ENCODE measurements at regions not wholly inside any gene's neighbourhood (a gene's known extent, or its start where the extent isn't known, plus 50 kb on each side); places are given as distances from the start of the nearest gene placed in this dataset.

GRCh38 chr1:22350171-22350923, 101.3 kb upstream of the ZBTB40 start:
- DNase-seq (ENCODE audit: low spot score) = no peak

DNA sequence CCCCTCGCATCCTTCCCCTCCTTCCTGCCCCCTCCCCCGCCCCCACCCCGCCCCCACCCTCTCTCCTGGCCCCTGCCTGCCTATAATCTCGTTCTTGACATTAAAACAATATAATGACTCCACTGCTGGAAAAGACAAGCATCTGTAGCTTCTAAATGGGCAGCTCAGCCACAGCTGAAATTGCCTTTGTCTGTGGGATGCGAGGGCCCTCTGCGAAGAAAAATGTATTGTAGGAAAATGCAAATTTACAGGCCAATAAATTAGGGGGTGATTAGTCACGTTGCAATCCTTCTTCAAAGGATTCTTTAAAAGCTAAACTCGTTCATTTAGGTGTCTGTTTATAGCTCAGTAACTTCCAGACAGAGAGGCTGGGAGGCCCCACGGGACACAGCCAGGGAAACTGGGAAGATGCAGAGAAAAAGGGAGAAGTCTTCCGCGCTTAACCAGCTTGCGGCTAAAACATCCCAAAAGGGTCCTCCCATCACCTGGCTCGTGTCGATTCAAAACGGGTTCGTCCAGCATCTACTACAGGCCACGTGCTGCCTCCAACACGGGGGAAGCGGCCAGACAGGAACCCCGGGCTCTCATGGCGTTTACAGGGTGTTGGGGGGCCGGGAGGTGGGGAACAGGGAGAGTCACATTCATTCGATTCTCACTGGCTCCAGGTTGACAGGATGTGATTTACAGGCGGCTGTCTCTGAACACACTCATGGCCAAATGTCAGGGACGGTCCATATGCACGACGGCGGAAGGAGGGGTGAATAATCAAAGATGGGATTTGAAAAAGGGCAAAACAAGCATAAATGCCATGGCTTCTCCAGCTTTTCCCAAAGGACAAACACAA, 100.5 kb upstream of the ZBTB40 start:
- DNase-seq (ENCODE audit: low spot score) = no peak

GRCh38 chr1:22351768-22352080, 99.9 kb upstream of the ZBTB40 start:
- no peak for DNase-seq (ENCODE audit: low spot score)

DNA sequence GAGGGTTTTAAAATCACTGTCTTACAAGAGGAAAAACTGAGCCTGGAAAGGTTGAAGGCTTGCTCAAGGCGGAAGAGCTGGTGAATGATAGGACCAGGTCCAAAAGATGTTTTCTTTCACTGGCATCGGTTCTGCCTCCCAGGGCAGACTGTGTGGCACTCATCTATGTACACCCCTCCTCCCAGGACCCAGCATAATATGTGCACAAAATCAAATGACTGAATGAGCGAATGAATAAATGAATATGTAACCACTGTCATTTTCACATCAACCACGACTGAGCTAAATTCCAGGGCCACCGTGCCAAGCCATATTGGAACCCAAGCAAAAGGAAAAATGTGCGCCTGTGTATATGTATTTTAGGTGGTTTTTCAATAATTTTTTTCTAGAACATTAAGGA, 99.3 kb upstream of the ZBTB40 start:
- DNase-seq (ENCODE audit: low spot score) = no peak

- no peak for DNase-seq (ENCODE audit: low spot score)
Measured at GRCh38 chr1:22352896-22353295, 98.8 kb upstream of the ZBTB40 start.

DNA sequence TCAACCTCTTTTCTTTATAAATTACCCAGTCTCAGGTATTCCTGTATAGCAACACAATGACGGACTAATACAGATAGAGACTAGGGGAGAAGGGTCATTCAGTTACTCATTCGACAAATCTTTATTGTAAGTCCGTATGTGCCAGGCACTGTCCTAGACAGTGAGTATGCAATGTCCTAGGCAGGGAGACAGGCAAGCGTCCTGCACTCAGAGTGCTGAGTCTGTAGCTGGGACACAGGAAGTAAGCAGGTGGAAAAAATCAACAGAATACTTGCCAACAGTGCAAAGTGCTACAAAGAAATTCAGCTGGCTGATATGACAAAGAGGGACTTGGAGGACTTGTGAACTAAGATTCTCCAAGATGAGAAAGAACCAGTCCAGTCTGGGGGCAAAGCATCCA, 92.2 kb upstream of the ZBTB40 start:
- DNase-seq (ENCODE audit: low spot score) = peak; percentile 20

DNA sequence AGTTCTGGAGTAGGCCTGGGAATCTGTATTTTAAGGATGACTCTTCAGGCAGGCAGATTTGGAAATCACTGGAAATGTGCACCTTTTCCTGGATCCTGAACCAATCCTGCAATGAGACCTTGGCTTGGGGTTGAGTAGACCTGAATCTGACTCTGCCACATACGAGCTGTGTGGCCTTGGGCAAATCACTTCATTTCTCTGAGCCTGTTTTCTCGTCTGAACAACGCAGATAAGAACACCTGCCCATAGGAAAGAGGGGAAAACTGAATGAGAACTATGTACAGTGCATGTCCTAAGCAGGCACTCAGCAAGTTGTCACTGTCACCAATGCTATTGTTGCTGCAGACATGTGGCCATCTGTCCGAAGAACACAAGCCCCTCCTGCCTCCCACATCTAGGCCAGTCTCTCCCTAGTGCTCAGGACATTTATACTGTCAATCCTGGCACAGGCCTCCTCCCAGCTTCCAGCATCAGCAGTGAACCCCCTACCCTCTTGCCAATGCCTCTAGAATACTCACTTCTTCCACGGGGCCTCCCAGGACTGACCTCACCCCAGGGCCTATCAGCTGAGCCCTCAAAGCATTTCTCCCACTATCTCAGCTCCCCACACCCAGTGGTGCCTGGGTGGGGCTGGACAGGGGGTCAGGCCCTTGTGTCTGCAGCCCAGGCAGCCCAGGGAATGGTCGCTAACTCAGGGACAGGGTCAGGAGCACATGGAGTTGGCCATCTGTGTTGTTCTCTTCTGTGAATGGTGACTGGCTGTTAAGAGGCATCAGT, 88.8 kb upstream of the ZBTB40 start:
- DNase-seq (ENCODE audit: low spot score) = no peak

- DNase-seq (ENCODE audit: low spot score) = no peak
Measured at GRCh38 chr1:22363403-22364325, 88.0 kb upstream of the ZBTB40 start.

GRCh38 chr1:22364326-22364650, 87.4 kb upstream of the ZBTB40 start:
- no peak for DNase-seq (ENCODE audit: low spot score)

DNA sequence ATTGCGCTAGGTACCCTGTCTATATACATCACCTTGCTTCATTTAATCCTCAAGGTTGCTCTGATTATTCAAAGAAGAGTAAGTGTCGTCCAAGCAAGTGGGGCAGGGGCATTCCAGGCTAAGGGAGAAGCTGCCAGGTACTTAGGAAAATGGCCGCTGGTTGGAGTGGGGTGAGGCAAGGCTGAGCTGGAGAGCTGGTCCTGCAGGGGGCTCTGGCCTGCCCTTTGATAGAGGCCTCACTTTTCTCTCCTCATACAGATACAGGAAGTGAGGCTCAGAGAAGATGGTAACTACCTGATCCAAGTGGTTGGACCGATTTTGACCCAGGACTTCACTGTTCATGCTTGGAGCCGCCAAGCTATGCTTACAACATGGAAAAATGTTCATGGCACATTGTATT, 86.9 kb upstream of the ZBTB40 start:
- DNase-seq (ENCODE audit: low spot score) = no peak

- DNase-seq (ENCODE audit: low spot score) = no peak
Measured at GRCh38 chr1:22365331-22366295, 86.0 kb upstream of the ZBTB40 start.

- no peak for DNase-seq (ENCODE audit: low spot score)
Measured at GRCh38 chr1:22366346-22366745, 85.3 kb upstream of the ZBTB40 start.

DNA sequence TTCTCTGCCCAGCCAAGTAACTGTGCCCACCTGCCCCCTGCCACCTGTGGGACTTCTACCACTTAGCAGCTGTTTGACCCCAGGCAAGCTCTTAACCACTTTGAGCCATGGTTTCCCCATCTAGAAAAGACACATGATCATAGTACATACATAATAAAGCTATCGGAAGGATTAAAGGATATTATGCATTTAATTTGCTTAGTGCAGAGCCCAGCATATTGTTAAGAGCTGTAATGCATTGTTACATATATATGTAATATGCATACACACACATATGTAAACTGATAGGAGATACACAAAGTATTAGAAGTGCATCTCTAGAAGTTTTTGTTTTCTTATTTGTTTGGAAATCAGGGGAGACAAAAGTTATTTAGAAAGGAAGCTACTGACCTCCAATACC, 83.5 kb upstream of the ZBTB40 start:
- DNase-seq (ENCODE audit: low spot score) = no peak

GRCh38 chr1:22369294-22370189, 82.1 kb upstream of the ZBTB40 start:
- DNase-seq (ENCODE audit: low spot score) = no peak

DNA sequence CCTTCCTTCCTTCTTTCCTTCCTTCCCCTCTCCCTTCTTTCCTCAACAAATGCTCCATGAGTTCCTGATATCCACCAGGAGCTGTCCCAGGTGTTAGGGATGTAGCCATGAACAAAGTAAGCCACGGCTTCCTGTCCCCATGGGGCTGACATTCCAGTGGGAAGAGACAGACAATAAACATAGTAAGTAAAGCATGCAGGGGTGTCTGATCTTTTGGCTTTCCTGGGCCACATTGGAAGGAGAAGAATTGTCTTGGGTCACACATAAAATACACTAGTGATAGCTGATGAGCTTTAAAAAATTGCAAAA, 81.5 kb upstream of the ZBTB40 start:
- no peak for DNase-seq (ENCODE audit: low spot score)

DNA sequence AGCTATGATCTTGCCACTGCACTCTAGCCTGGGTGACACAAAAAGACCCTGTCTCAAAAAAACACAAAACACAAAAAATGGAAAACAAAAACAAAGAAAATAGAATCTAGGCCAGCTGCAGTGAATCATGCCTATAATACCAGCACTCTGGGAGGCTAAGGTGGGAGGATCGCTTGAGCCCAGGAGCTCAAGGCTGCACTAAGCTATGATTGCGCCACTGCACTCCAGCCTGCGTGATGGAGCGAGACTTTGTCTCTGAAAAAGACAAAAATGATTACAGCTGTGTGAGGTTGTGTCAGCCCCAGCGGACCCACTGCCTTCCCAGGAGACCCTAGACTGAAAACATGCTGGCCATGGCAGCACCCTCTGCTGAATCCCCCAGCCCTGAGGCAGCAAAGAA, 80.2 kb upstream of the ZBTB40 start:
- DNase-seq (ENCODE audit: low spot score) = no peak

- no peak for DNase-seq (ENCODE audit: low spot score)
Measured at GRCh38 chr1:22373252-22373651, 78.4 kb upstream of the ZBTB40 start.

- DNase-seq (ENCODE audit: low spot score) = no peak
Measured at GRCh38 chr1:22374001-22374400, 77.7 kb upstream of the ZBTB40 start.

DNA sequence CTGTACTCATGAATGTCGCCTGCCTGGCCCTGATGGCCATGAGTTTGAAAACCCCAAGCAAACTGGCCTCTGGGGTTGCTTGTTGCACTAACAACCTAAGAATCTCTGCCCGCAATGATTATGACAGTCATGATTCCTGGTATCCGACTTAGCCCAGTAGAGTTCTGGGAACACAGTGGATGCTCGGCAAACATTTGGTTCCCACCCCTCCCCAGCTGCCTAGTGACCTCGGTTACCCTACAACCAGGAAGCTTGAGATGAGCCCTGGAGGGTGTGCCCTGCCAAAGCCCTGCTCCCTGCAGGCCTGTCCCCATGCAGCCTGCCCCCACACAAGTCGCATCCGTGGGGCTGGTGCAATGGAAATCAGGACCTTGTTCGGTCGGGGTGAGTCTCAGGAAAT, 76.0 kb upstream of the ZBTB40 start:
- no peak for DNase-seq (ENCODE audit: low spot score)

DNA sequence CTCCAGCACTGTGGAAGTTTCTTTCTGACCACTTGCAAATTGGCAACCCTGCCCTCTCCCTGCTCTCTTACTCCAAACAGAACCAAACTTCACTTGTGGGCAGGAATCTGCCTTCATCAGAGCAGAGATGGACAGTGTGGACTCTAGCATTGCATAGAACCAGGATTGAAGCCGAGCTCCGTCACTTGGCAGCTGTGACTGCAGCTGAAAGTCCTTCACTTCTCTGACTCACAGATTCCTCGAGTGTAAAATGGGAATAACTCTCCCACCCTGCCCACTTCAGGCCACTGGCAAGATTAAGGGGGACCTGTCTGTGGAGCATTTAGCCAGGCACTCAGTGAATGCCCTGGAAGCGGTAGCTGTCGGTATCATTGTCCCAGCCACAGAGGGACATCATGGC, 75.7 kb upstream of the ZBTB40 start:
- DNase-seq (ENCODE audit: low spot score) = no peak

Measured in mucosa of gallbladder (tissue), 1 donor.